Motor neuron (in vitro differentiated cells): ENCODE measurements at regions not wholly inside any gene's neighbourhood (a gene's known extent, or its start where the extent isn't known, plus 50 kb on each side); places are given as distances from the start of the nearest gene placed in this dataset.
A peak's percentile ranks its signal among the peaks of the same experiment; 100 is the strongest.

Source experiments
- ATAC-seq, 8 experiments: fragments of 200-7000 bp; cut with Tn5 transposase; replicated peaks in 6 of 8; 2 replicates each; pipeline ENCODE4 v1.8.0; 2021; ENCODE audit warnings: mild to moderate bottlenecking in 8 of 8, moderate library complexity in 8 of 8
- H3K27ac ChIP-seq, 2 donors: fragments of 250-450 bp; sonication (Bioruptor Pico); 2 replicates each; pipeline ENCODE4 v1.9.0; 2021; ENCODE audit warnings: antibody characterized with exemption in 2 of 2, mild to moderate bottlenecking in 2 of 2, moderate library complexity in 1 of 2
- H3K4me1 ChIP-seq, 2 donors: fragments of 250-450 bp; sonication (Bioruptor Pico); replicated peaks in 1 of 2; 2 replicates each; pipeline ENCODE4 v1.6.1; 2021; ENCODE audit warnings: antibody characterized with exemption in 2 of 2, mild to moderate bottlenecking in 2 of 2, moderate library complexity in 1 of 2
- H3K4me3 ChIP-seq, 5 donors: fragments of 250-450 bp; sonication (Bioruptor Pico); 2 replicates each; pipeline ENCODE4 v1.9.0; 2021; ENCODE audit warnings: antibody characterized with exemption in 5 of 5, mild to moderate bottlenecking in 5 of 5, moderate library complexity in 4 of 5
- WGBS, 10 experiments: fragments of 450-650 bp; shearing (Covaris generic); methylation state at CpG; one replicate each; pipeline ENCODE4 v1.0.0; 2022; 5-methylcytosine and 5-hydroxymethylcytosine counted together
- in situ Hi-C, 9 experiments: fragments of 400-800 bp; cut with MboI; loops; one replicate each; pipeline ENCODE4 v1.15.0; 2021; ENCODE audit warnings: low sequenced_read_pairs in 9 of 9, low pct_unique_long_range_greater_than_20kb in 2 of 9; ENCODE audit not compliant: unreplicated experiment in 9 of 9

GRCh38 chr13:29914581-29914980, 64.2 kb upstream of the UBL3 start:
- WGBS, 10 experiments = 47 to 100% (median 85%) methylated on average over 1 to 3 of the region's 3 CpGs; no CpG with 5 or more reads in 1 of the 10 experiments
- H3K4me1 ChIP-seq = peaks cover 29 to 45% of the 10 kb centered on the region in 2 donors
- no peak overlapping the region for H3K27ac ChIP-seq
- H3K4me3 ChIP-seq = no peak overlapping the region
- ATAC-seq = no peak
- in situ Hi-C loops = no loop called here

- H3K4me3 ChIP-seq = no peak overlapping the region
- in situ Hi-C loops = no loop called here
- H3K27ac ChIP-seq = peak overlapping the region in 1 of 2 donors; percentile 53
- H3K4me1 ChIP-seq = peaks cover 22 to 29% of the 10 kb centered on the region in 2 donors
- 0 to 83% (median 73%) methylated on average over 1 to 6 of the region's 7 CpGs; no CpG with 5 or more reads in 3 of the 10 experiments for WGBS, 10 experiments
- peak in 5 of 8 experiments; percentile 94 to 98 (median 98) for ATAC-seq
Measured at GRCh38 chr13:29911781-29912418, 61.5 kb upstream of the UBL3 start.

- in situ Hi-C loops = no loop called here
- ATAC-seq = peak in 3 of 8 experiments; percentile 25 to 91 (median 84)
- Histone ChIP-seq H3K4me1 (peaks cover 22 to 29% of the 10 kb centered on the region in 2 donors), H3K4me3 (no peak overlapping the region), H3K27ac (no peak overlapping the region)
- 0 to 100% (median 88%) methylated on average over 1 to 3 of the region's 3 CpGs; no CpG with 5 or more reads in 2 of the 10 experiments for WGBS, 10 experiments
Measured at GRCh38 chr13:29909975-29910674, 59.7 kb upstream of the UBL3 start.

DNA sequence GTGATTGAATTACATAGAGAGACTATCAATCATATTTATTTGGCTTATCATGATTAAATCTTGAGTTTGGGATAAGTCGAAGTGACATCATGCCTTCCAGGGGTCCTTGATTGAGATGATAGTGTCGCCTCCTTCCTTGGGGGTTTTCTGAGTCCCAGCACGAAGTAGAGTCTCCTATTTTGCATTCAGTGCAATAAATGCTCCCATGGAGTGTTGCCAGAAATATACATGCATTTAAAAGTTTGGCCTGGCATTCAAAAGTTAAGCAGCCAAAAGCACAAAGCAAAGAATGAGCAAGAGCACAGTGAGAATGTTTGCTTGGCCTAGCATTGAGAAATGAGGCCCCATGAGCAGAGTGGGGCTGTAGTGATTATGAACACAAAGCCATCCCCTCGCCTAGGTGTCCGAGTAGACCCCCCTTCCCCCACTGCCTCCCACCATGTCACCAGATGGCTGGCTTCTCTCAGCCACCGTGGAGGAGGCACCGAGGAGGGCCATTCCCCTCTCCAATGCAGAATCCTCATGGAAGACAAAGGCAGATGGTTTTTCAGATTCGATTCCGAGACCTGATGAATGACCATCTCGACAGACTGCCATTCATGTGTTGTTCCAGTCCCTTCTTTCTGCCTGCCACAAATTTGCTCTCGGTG, 58.8 kb upstream of the UBL3 start:
- WGBS, 10 experiments = 42 to 94% (median 79%) methylated on average over 1 to 10 of the region's 11 CpGs; no CpG with 5 or more reads in 3 of the 10 experiments
- Histone ChIP-seq H3K4me1 (peaks cover 22 to 29% of the 10 kb centered on the region in 2 donors), H3K4me3 (no peak overlapping the region), H3K27ac (peak overlapping the region in 1 of 2 donors; percentile 15)
- in situ Hi-C loops = no loop called here
- peak in 1 of 8 experiments; percentile 39 for ATAC-seq

- no peak overlapping the region for H3K4me3 ChIP-seq
- ATAC-seq = peak in 3 of 8 experiments; percentile 31 to 51 (median 33)
- in situ Hi-C loops = no loop called here
- peaks cover 22 to 31% of the 10 kb centered on the region in 2 donors for H3K4me1 ChIP-seq
- 0 to 100% (median 86%) methylated on average over 1 to 7 of the region's 8 CpGs for WGBS, 10 experiments
- H3K27ac ChIP-seq = no peak overlapping the region
Measured at GRCh38 chr13:29908416-29909080, 58.1 kb upstream of the UBL3 start.

DNA sequence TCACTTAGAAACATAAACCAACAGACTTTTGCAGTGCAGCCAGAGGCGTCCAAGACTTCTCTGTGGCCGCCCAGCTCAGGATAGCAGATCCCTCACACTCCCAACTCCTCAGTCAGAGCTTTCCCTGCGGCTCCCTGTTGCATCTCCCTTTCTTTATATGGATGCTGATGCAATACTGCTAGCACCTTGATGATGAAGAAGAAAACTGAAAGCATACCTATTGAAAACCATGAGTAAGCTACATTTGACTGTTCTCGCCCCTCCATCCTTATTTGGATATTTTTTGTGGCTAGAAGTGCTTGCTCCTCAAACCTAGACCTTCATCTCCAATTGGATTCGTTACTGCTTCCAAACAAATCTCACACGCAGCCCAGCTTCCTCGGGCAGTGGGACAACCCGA, 57.3 kb upstream of the UBL3 start:
- Histone ChIP-seq H3K27ac (no peak overlapping the region), H3K4me1 (peaks cover 22 to 35% of the 10 kb centered on the region in 2 donors), H3K4me3 (no peak overlapping the region)
- in situ Hi-C loops = no loop called here
- 27 to 100% (median 92%) methylated on average over 1 to 7 of the region's 8 CpGs; no CpG with 5 or more reads in 2 of the 10 experiments for WGBS, 10 experiments
- no peak for ATAC-seq

DNA sequence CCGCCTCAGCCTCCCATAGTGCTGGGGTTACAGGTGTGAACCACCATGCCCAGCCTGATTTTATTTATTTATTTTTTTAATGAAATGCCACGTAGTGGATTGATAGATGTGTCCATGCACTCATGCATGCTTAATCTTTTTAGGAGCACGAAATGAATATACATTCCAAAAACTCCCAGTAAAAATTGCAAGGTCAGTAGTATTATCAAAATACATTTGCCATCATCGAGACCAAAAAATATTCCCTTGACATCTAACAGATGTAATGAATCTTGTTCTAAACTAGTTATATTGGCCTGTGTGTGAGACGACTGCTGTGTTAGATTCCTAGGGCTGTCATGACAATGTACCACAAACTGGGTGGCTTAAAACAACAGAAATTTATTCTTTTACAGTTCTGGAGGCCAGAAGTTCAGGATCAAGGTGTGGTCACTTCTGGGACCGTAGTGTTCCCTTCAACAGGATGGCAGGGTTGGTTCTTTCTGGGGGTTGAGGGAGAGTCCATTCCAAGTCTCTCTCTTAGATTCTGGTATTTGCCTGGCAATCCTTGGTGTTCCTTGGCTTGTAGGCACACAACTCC, 56.1 kb upstream of the UBL3 start:
- no peak overlapping the region for H3K27ac ChIP-seq
- no peak overlapping the region for H3K4me3 ChIP-seq
- in situ Hi-C loops = no loop called here
- WGBS, 10 experiments = 15 to 100% (median 87%) methylated on average over 1 to 6 of the region's 6 CpGs; no CpG with 5 or more reads in 2 of the 10 experiments
- peak in 2 of 8 experiments; percentile 5 to 6 for ATAC-seq
- H3K4me1 ChIP-seq = peaks cover 20 to 33% of the 10 kb centered on the region in 2 donors

DNA sequence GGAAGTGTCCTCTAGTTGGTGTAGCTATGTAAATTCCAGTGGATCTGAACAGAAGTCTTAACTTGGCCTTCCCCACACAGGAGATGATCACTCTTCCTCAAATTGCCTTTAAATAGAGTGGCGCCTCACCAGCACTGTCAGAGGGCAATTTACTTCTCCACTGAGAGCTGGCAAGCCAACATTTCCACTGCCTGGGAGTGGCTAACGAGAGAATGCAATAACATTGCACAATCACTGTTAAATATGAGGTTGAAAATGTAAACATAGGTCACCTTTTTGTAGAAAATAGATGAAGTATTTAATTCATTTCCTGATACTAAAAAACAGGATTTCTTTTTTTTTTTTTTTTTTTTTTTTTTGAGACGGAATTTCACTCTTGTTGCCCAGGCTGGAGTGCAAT, 55.4 kb upstream of the UBL3 start:
- H3K4me3 ChIP-seq = no peak overlapping the region
- ATAC-seq = peak in 2 of 8 experiments; percentile 25 to 49
- peaks cover 20 to 29% of the 10 kb centered on the region in 2 donors for H3K4me1 ChIP-seq
- H3K27ac ChIP-seq = no peak overlapping the region
- in situ Hi-C loops = no loop called here
- 60 to 100% (median 80%) methylated on average over 1 to 3 of the region's 3 CpGs for WGBS, 10 experiments

GRCh38 chr13:29903996-29904395, 53.6 kb upstream of the UBL3 start:
- in situ Hi-C loops = no loop called here
- 54 to 100% (median 63%) methylated on average over 1 to 4 of the region's 4 CpGs; no CpG with 5 or more reads in 4 of the 10 experiments for WGBS, 10 experiments
- H3K4me3 ChIP-seq = no peak overlapping the region
- H3K27ac ChIP-seq = no peak overlapping the region
- ATAC-seq = no peak
- H3K4me1 ChIP-seq = peaks cover 9 to 18% of the 10 kb centered on the region in 2 donors

GRCh38 chr13:29903543-29903942, 53.1 kb upstream of the UBL3 start:
- Histone ChIP-seq H3K27ac (no peak overlapping the region), H3K4me1 (peaks cover 5 to 14% of the 10 kb centered on the region in 2 donors), H3K4me3 (no peak overlapping the region)
- in situ Hi-C loops = no loop called here
- 40 to 100% (median 73%) methylated on average over 1 to 2 of the region's 3 CpGs; no CpG with 5 or more reads in 2 of the 10 experiments for WGBS, 10 experiments
- ATAC-seq = peak in 3 of 8 experiments; percentile 23 to 71 (median 46)

DNA sequence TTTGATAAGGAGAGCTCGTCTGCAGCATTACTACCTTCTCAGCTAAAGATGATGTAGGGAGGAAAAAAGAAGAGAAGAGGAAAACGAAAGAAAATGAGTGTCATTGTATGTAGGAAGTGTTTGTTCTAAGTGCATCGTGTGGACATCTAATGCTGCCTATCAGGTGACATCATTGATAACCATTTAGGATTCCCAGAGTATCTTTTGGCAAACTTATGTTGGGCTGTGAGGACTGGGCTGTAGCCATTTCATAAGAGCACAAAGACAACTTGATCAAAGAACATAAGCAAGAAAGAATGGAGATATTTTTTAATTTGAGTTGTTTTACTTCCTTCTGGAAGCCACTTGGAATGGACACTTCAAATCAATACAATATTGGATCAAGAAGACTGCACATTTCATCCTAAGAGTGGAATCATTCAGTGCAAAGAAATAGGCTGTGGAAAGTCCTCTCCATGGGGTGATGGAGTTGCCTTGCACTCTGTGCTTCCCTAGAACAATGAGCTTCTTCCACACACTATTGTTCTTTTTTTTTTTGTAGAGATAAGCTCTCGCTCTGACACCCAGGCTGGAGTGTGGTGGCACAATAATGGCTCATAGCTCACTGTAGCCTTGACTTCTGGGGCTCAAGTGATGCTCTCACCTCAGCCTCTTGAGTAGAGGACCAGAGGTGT, 52.4 kb upstream of the UBL3 start:
- H3K4me1 ChIP-seq = peaks cover 3 to 12% of the 10 kb centered on the region in 2 donors
- no peak overlapping the region for H3K27ac ChIP-seq
- in situ Hi-C loops = no loop called here
- no peak overlapping the region for H3K4me3 ChIP-seq
- ATAC-seq = peak in 1 of 8 experiments; percentile 8
- WGBS, 10 experiments = 0 to 100% (median 60%) methylated on average over 1 to 4 of the region's 4 CpGs; no CpG with 5 or more reads in 1 of the 10 experiments
